ENCODE measurements at regions not wholly inside any gene's neighbourhood (a gene's known extent, or its start where the extent isn't known, plus 50 kb on each side); places are given as distances from the start of the nearest gene placed in this dataset.

- TF ChIP-seq CTCF (IDR thresholded peaks at IDR 0.05 in 8 of 11, conservative IDR thresholded peaks at IDR 0.05 in 3 of 11) = no peak
- no peak for TF ChIP-seq POLR2AphosphoS5 (IDR thresholded peaks at IDR 0.05)
- no peak for TF ChIP-seq POLR2A (IDR thresholded peaks at IDR 0.05)
These were observed 232.4 kb downstream of the DOK5 start for GRCh38 chr20:54707801-54708200.

All from spleen (tissue), 7 donors.